ENCODE measurements at regions not wholly inside any gene's neighbourhood (a gene's known extent, or its start where the extent isn't known, plus 50 kb on each side); places are given as distances from the start of the nearest gene placed in this dataset.

DNA sequence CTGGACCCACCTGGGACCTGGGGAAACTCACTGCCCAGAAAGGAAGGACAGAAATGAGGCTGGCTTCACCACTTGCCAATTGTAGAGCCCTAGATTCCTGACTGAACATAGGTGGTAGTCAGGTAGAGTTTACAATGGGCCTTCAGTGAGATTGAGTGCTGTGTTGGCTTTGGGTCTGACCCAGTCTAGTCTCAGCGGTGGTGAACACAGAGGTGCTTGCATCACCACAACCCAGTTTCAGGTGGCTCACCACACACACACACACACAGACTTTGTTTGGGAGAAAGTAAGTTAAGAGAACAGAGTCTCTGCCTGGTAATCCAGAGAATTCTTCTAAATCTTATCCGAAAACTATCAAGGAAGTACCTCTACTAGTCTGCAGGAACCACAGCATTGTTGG, 266.1 kb upstream of the EPHA7 start:
- TF ChIP-seq, protein P1, sequence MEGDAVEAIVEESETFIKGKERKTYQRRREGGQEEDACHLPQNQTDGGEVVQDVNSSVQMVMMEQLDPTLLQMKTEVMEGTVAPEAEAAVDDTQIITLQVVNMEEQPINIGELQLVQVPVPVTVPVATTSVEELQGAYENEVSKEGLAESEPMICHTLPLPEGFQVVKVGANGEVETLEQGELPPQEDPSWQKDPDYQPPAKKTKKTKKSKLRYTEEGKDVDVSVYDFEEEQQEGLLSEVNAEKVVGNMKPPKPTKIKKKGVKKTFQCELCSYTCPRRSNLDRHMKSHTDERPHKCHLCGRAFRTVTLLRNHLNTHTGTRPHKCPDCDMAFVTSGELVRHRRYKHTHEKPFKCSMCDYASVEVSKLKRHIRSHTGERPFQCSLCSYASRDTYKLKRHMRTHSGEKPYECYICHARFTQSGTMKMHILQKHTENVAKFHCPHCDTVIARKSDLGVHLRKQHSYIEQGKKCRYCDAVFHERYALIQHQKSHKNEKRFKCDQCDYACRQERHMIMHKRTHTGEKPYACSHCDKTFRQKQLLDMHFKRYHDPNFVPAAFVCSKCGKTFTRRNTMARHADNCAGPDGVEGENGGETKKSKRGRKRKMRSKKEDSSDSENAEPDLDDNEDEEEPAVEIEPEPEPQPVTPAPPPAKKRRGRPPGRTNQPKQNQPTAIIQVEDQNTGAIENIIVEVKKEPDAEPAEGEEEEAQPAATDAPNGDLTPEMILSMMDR (IDR thresholded peaks at IDR 0.05) = no peak
- TF ChIP-seq EP300 (IDR thresholded peaks at IDR 0.05) = no peak

Measured in ovary (tissue), 3 donors.